DOHH2 (cell line): ENCODE measurements at regions not wholly inside any gene's neighbourhood (a gene's known extent, or its start where the extent isn't known, plus 50 kb on each side); places are given as distances from the start of the nearest gene placed in this dataset.

Experiments used
- CTCF ChIP-seq: fragments of 200-600 bp; sonication (generic); IDR thresholded peaks from one replicate; pipeline ENCODE4 v1.5.1; 2014; ENCODE audit warnings: antibody characterized with exemption, mild to moderate bottlenecking, low read depth, low read length; ENCODE audit not compliant: poor library complexity, severe bottlenecking
- EZH2phosphoT487 ChIP-seq: fragments of 200-600 bp; sonication (generic); IDR thresholded peaks from 2 replicates; pipeline ENCODE4 v1.6.1; 2017; ENCODE audit warnings: borderline replicate concordance, mild to moderate bottlenecking, antibody characterized with exemption, low read length, moderate library complexity, mixed read lengths

GRCh38 chr3:186425788-186426730, 64.0 kb upstream of the DGKG start:
- no peak for TF ChIP-seq CTCF
- TF ChIP-seq EZH2phosphoT487 = no peak
